A172 (cell line): ENCODE measurements at regions not wholly inside any gene's neighbourhood (a gene's known extent, or its start where the extent isn't known, plus 50 kb on each side); places are given as distances from the start of the nearest gene placed in this dataset.

Experiments used
- DNase-seq: peaks from one replicate; pipeline ENCODE4 v3.0.0-alpha.2; 2015; ENCODE audit warnings: low spot score

GRCh38 chr18:42268186-42268725 lies 313.2 kb downstream of the PIK3C3 start:
- no peak for DNase-seq

DNA sequence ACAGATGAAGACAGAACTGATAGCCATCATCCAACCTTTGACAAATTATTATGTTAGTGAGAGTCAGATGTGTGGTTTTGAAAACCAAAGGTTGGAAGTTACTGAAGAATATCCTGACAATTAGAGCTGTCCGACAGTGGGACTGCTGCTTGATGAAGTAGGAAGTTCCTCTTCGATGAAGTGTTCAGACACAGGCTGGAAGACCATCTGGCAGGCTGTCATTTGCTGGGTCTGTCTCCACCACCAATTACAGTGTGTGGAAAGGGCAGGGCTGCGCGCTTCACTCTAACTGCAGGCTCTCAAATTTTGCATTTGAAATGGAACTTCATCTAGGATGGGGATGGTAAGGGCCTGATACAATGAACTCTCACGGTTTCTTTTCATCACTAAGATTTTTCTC lies 313.8 kb downstream of the PIK3C3 start:
- peak; percentile 13 for DNase-seq

- no peak for DNase-seq
Observed at GRCh38 chr18:42271647-42272414, 316.8 kb downstream of the PIK3C3 start.

DNA sequence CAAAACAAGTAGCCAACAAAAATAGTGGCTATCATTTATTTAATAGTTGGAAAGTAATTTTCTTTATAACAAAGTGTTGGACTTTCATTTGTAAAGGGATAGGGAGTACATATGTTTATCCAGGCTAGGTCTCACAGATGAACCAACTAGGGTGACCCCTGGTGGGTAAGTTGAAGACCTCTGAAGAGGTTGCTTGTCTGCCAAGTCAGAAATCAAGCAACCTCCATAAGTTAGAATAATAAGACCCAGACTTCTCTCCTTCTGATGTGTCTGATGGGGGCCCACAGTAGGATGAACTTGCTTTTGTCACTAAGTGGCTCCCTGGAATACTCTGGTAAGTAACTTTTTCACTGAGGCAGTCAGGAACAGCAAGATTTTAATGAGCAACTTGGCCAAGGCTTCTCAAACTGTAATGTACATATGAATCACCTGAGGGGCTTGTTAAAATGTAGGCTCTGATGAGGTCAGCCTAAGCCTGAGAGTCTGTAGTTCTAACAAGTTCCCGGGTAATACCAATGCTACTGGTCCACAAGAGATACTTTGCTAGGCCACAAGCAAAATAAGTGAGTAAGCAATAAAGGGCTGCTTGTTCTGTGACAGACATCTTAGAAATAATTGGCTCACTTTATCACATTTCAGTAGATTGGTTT lies 319.6 kb downstream of the PIK3C3 start:
- DNase-seq, result peak; percentile 39

DNA sequence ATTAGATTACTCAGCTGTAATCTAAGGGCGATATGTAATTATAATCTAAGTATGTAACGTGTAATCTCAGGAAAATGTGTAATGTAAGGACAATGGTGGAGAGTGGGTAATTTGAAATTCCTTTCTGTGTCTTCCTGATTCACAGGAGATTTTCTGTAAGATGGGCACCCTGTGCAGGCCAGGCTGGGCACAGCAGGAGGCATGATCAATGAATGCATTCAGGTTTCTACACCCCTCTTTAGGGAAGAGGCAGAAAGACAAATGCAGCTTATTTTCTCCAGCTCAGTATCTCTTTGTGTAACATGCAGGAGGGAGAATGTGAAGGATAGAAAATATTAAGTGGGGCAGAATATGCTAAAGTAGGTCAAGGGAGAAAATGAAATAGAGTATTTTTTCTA lies 320.1 kb downstream of the PIK3C3 start:
- no peak for DNase-seq

- DNase-seq, result no peak
Observed at GRCh38 chr18:42275949-42276730, 321.1 kb downstream of the PIK3C3 start.

- no peak for DNase-seq
Observed at GRCh38 chr18:42281124-42281523, 326.1 kb downstream of the PIK3C3 start.

DNA sequence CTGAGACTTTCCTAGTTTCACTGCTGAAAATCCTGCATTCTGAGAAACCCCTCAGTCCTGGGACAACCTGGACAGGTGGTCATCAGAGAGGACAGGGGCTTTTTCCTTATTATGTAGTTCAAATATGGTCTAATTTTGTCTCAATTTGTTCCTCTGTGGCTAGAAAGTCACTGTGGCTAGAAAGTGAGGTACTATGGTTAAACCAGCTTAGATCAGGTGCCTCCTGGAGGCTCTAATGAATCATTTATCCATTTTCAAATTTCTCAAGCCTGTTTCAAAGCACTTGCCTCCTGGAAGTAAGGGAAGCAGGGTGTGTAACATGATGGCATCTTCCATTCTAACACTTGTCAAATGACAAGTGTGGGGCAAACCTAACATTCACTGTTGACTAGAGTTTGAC lies 326.8 kb downstream of the PIK3C3 start:
- DNase-seq, result no peak

DNA sequence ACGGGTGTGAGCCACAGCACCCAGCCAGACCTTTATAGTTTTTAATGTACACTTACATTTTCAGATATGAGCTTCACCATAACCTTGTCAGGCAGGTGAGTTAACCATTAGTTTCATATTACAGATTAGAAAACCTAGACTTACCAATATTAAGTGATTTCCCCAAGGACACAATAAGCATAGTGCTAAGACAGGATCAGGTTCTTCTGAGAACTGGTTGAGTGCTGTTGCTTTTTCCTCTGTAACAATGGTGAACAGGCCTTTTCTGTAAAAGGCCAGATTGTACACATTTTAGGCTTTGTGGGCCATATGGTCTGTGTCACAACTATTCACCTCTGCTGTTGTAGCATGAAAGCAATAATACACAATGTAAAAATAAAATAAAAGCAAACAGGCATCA lies 332.0 kb downstream of the PIK3C3 start:
- DNase-seq, result no peak

GRCh38 chr18:42288129-42288528 lies 333.1 kb downstream of the PIK3C3 start:
- no peak for DNase-seq

GRCh38 chr18:42289526-42289925 lies 334.5 kb downstream of the PIK3C3 start:
- DNase-seq, result no peak

DNA sequence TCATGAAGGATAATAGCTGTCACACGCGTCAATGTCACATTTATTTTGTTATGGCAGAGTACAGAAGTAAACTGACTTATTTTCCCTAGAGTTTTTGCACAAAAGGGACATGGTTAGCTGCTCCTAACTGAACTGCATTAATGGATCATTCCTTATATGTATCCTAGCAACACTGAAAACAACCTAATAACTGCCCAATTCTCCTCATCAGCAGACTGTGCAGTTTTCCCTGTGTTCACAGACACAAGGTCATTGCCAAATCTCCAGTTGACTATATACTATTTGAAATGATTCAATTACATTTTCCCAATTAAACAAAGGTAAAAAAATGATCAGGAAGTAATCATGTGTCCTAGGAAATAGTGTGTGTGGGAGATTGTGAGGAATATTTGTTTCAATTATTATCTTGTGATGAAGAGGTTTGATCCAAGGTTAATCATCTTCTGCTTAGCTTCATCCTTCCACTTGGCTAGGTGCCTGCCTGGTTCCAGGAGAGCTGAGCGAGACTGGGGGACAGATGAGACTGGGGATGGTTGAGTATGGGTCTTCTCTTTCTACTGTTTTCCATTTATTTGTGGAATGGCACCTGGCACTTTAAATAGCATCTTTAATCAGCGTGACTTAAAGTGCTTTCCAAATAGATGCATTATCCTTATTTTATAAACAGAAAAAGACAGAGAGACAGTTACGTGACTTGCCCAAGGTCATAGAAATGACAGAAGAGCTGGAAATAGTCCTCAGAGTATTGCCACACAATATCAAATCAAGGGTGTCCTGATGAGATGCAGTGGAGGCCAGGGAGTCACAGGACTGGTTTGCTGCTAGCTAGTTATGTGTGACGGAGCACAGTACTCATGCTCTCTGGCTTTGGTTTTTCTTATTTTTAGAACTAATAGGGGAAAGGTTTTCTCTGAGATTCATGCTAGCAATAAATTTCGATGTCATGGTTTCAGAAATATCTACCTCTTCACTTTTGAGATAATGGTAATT lies 335.6 kb downstream of the PIK3C3 start:
- DNase-seq, result no peak

DNA sequence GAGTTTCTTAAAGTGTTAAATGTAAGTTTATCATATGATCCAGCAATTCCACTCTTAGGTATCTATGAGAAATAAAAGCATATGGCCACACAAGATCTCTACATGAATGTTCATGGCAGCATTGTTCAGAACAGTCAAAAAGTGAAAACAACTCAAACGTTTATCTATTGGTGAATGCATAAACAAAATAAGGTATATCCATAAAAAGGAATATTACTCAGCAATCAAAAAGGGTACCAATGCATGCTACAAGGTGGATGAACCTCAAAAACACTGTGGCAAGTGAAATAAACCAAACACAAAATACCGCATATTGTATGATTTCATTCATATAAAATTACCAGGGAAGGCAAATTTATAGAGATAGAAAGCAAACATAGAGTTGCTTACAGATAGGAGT lies 337.6 kb downstream of the PIK3C3 start:
- DNase-seq, result no peak

DNA sequence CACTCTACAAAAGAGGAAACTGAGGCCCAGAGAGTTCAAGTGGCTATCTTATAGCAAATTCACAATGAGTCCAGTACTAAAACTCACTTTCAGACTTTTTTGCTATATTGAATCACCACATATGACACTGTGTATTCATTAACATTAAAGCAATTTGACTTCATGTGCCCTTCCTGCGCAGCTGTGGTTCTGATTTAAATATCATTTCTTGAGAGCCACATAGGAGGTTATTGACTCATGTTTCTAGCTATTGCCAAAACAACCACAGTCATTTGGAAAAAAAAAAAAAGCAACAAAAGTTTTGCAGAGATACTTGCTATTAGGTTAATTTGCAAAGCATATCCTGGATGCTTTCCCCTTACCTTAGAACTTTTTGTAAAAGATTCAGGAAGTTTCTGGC lies 341.2 kb downstream of the PIK3C3 start:
- no peak for DNase-seq

DNA sequence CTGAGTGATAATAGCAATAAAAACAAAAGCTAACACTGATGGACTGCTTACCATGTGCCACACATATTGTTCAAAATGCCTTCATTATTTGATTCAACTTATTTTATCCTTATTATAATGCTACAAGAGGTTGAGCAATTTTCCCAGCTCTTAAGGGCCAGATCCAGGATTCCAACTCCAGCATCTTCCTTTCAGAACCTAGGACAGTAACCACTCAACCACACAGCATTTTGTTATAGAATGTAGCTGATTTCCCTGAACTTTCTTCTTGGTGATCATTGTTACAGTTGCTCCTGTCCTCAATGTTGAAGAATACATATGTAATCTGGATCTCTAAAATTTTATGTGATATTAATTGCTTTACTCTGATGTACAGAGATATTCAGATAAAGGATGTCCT lies 341.7 kb downstream of the PIK3C3 start:
- DNase-seq, result no peak

DNA sequence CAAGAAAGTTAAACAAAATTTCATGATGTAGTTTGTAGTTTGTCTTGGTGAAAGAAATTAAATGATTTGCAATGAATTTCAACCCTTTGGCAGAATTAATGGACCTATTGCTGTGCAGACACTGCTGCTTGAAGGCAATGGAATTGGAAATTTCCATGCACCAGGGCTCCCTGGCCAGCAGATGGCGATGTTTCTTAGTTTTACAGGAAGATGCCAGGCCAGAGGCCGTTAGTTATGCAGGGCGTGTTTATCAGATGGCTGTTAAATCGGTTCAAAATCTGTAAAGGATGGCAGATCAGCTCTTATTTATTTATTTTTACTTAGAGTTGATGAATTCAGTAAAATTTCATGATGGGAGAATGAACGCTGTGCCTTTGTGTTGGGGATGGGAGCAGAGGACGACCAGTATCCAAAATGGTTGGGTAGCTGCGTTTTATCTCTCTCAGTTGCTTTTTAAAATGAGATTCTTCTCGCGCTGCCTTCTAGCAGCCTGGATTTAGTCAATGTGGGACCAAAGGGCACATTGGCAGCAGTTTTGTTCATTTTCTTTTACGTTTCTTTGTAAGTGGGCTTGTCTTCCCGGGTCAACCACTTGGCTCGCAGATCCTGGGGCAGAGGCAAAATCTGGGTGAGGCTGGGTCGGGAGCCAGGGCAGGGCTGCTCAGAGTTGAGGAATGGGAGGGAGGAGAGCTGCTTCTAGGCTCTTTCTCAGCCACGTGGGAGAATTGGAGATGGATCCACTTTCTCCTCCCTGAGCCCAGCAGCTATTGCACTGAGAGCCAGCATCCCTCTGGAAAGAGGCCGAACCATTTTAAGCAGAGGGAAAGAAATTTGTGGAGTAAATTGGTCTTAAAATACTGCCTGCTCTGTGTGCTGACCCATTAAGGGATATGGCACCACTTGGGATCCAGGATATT lies 344.0 kb downstream of the PIK3C3 start:
- peak; percentile 71 for DNase-seq

DNA sequence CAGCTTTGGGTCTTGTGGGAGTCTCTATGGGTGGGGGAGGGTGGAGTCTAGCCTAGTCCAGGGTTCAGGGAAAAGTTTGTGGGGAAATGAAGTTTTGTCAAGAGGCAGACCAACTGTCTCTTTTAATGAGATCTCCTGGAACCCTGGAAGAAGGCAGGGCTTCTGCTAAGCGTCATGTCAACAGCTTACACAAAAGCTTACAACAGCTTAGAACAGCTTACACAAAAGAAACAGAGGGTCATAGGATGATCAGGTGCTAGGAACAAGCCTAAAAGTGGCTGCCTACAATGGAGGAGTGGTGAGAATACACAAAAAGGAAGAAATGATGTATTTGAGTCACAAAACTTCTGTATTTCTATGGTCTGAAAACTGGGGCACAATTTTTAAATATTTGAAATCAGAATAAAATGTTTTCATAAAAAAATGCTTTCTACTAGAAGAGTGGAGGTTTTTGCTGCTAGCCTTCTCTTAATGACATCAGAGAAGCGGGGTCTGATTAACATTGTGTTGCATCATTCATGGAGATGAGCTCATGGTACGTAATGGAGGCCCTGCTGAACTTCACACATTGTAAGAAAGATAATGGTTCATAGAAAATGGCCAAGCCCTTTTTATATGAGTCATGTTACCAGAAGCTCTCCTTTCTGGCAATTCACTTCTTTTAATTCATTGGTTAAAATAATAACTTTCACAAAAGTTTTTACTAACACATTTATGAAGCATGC lies 351.0 kb downstream of the PIK3C3 start:
- no peak for DNase-seq

GRCh38 chr18:42306594-42306980 lies 351.6 kb downstream of the PIK3C3 start:
- DNase-seq, result no peak

- DNase-seq, result peak; percentile 80
Observed at GRCh38 chr18:42310956-42311355, 355.9 kb downstream of the PIK3C3 start.

- no peak for DNase-seq
Observed at GRCh38 chr18:42326752-42327151, 371.7 kb downstream of the PIK3C3 start.
